Liver (tissue), 8 donors: ENCODE measurements at regions not wholly inside any gene's neighbourhood (a gene's known extent, or its start where the extent isn't known, plus 50 kb on each side); places are given as distances from the start of the nearest gene placed in this dataset.
"Not testable (repeated sequence)": the region's sequence is repeated elsewhere in the genome, so short reads cannot be mapped to it uniquely, and the experiment has no call there.

Experiments
- DNase-seq: peaks from one replicate; pipeline ENCODE4 v3.0.0-alpha.2; 2017; ENCODE audit warnings: low spot score
- H3K27ac ChIP-seq, 2 donors: one replicate each; pipeline ENCODE4 v1.7.0; 2013; ENCODE audit warnings: inconsistent platforms in 2 of 2, low read length in 2 of 2, control low read depth in 1 of 2, low read depth in 1 of 2, mild to moderate bottlenecking in 1 of 2
- H3K27me3 ChIP-seq, 4 donors: one replicate each; pipeline versions ENCODE4 v1.6.1 to v1.7.0; 2013; ENCODE audit warnings: low read length in 3 of 4, inconsistent platforms in 1 of 4, mild to moderate bottlenecking in 1 of 4, moderate library complexity in 1 of 4; ENCODE audit not compliant: control insufficient read depth in 4 of 4, insufficient read depth in 4 of 4
- H3K36me3 ChIP-seq, 4 donors: one replicate each; pipeline versions ENCODE4 v1.6.1 to v1.7.0; 2013; ENCODE audit warnings: low read length in 3 of 4, mild to moderate bottlenecking in 3 of 4, low read depth in 1 of 4, moderate library complexity in 1 of 4; ENCODE audit not compliant: control insufficient read depth in 4 of 4, insufficient read depth in 3 of 4
- H3K4me1 ChIP-seq, 4 donors: one replicate each; pipeline versions ENCODE4 v1.6.1 to v1.7.0; 2013; ENCODE audit warnings: low read length in 3 of 4, mild to moderate bottlenecking in 3 of 4, moderate library complexity in 1 of 4; ENCODE audit not compliant: control insufficient read depth in 4 of 4, insufficient read depth in 4 of 4
- H3K4me3 ChIP-seq, 3 donors: one replicate each; pipeline versions ENCODE4 v1.6.1 to v1.7.0; 2013; ENCODE audit warnings: low read length in 3 of 3, control low read depth in 1 of 3, low read depth in 1 of 3, mild to moderate bottlenecking in 1 of 3
- H3K9ac ChIP-seq, 2 donors: one replicate each; pipeline ENCODE4 v1.7.0; 2013; ENCODE audit warnings: low read length in 2 of 2, mild to moderate bottlenecking in 2 of 2, moderate library complexity in 2 of 2, control low read depth in 1 of 2, low read depth in 1 of 2
- H3K9me3 ChIP-seq, 4 donors: one replicate each; pipeline versions ENCODE4 v1.6.1 to v1.7.0; 2013; ENCODE audit warnings: low read length in 3 of 4; ENCODE audit not compliant: control insufficient read depth in 4 of 4
- FOXA1 ChIP-seq: IDR thresholded peaks from 2 replicates; pipeline ENCODE4 v1.6.1; 2016; ENCODE audit warnings: antibody characterized with exemption
- FOXA2 ChIP-seq: IDR thresholded peaks from 2 replicates; pipeline ENCODE4 v1.6.1; 2016; ENCODE audit warnings: antibody characterized with exemption
- HNF4A ChIP-seq, 2 donors: conservative IDR thresholded peaks; 2 replicates each; pipeline ENCODE4 v1.6.1; 2016; ENCODE audit warnings: antibody characterized with exemption in 2 of 2, mild to moderate bottlenecking in 2 of 2
- JUND ChIP-seq, 2 donors: IDR thresholded peaks; 2 replicates each; pipeline ENCODE4 v1.6.1; 2016; ENCODE audit warnings: antibody characterized with exemption in 2 of 2
- RAD21 ChIP-seq, 2 donors: IDR thresholded peaks; 2 replicates each; pipeline ENCODE4 v1.6.1; 2016; ENCODE audit warnings: antibody characterized with exemption in 2 of 2, mild to moderate bottlenecking in 2 of 2
- RXRA ChIP-seq, 2 donors: IDR thresholded peaks; 2 replicates each; pipeline ENCODE4 v1.6.1; 2017 to 2018; ENCODE audit warnings: antibody characterized with exemption in 2 of 2, mild to moderate bottlenecking in 1 of 2
- SP1 ChIP-seq: IDR thresholded peaks from 2 replicates; pipeline ENCODE4 v1.6.1; 2018; ENCODE audit warnings: antibody characterized with exemption, mild to moderate bottlenecking
- WGBS: extraction: QIAGEN DNeasy Blood & Tissue Kit; methylation state at CpG from one replicate; pipeline ENCODE4 v1.1.7; 2013; 5-methylcytosine and 5-hydroxymethylcytosine counted together
- TF ChIP-seq, protein P1 (sequence below): fragments of 150-350 bp; IDR thresholded peaks from 2 replicates; pipeline ENCODE4 v1.5.1; 2017; ENCODE audit warnings: improper control_type of control experiment, low read depth, low read length; ENCODE audit not compliant: missing input control
- TF ChIP-seq, protein P2 (sequence below): IDR thresholded peaks from 2 replicates; pipeline ENCODE4 v1.6.1; 2016; ENCODE audit warnings: antibody characterized with exemption, mild to moderate bottlenecking
- TF ChIP-seq, protein P3 (sequence below): IDR thresholded peaks from 2 replicates; pipeline ENCODE4 v1.6.1; 2016; ENCODE audit warnings: antibody characterized with exemption
- TF ChIP-seq, protein P4 (sequence below): IDR thresholded peaks from 2 replicates; pipeline ENCODE4 v1.6.1; 2016; ENCODE audit warnings: antibody characterized with exemption
- donor health status: healthy.
- donor health status: healthy.
- donor health status: healthy.
- donor health status: healthy.
- donor health status: healthy.

DNA sequence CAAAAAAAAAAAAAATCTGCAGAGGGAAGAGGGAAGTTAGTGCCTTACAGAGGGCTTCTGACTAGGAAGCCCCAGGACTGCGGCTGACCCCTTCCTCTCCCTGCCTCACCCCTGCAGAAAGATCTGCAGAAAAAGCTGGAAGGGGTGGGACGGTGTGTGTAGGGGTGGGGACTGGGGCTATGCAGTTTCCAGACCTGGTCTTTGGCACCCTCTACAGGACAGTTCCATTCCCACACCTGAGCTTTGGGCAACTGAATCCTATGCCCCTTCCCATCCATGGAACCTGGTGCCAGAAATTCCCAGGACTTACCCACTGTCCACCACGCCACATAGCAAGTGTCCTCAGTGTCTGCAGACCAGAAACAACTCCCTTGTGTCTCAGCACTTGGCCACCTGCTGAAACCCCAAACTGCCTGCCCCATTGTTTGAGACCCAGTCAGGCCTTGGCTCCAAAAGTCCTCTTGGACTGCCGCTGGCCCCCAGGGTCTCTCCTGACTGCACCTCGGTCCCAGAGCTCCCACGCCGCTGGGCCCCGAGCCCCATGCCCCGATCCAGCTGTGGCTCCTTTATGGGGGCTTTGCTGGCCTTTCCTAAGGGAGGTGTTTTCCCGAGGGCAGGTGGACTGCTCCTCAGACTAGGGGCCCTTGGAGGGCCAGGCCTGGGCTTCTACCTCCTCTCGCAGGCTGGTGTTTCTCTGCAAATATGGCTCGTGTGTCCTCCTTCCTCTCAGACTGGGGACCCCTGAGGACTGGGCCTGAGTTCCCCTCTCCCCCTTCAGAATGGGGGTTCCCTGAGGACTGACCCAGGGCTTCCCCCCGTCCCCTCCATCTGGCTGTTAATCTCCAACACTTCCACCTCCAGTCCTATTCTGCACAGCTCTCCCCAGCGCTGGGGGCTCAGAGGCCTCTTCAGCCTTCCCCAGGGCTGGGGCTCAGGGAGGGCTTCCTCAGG, 284.9 kb upstream of the TEKT4 start:
- WGBS: 63% methylated on average over 14 of the region's 14 CpGs
- not testable (repeated sequence) for H3K27me3 ChIP-seq, H3K36me3 ChIP-seq, H3K27ac ChIP-seq, H3K4me3 ChIP-seq, H3K9ac ChIP-seq, DNase-seq, H3K9me3 ChIP-seq, H3K4me1 ChIP-seq
- peak; percentile 66 to 74 for TF ChIP-seq RAD21 (IDR thresholded peaks at IDR 0.05)
- TF ChIP-seq, protein P1, sequence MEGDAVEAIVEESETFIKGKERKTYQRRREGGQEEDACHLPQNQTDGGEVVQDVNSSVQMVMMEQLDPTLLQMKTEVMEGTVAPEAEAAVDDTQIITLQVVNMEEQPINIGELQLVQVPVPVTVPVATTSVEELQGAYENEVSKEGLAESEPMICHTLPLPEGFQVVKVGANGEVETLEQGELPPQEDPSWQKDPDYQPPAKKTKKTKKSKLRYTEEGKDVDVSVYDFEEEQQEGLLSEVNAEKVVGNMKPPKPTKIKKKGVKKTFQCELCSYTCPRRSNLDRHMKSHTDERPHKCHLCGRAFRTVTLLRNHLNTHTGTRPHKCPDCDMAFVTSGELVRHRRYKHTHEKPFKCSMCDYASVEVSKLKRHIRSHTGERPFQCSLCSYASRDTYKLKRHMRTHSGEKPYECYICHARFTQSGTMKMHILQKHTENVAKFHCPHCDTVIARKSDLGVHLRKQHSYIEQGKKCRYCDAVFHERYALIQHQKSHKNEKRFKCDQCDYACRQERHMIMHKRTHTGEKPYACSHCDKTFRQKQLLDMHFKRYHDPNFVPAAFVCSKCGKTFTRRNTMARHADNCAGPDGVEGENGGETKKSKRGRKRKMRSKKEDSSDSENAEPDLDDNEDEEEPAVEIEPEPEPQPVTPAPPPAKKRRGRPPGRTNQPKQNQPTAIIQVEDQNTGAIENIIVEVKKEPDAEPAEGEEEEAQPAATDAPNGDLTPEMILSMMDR: peak; percentile 43

DNA sequence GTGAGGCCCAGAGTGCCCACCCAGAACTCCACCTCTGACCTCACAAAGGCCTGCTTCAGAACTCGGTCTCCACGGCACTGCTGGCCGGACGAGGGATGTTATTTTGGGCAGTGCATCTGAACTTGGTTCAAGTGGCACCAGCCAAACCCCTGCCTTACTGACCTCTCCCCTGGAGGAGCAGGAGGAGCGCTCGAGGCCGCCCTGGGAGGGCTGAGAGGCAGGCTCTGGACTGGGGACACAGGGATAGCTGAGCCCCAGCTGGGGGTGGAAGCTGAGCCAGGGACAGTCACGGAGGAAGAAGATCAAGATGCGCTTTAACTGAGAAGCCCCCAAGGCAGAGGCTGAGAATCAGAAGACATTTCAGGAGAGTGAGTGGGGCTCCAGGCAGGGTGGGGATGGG, 284.2 kb upstream of the TEKT4 start:
- DNase-seq: not testable (repeated sequence)

DNA sequence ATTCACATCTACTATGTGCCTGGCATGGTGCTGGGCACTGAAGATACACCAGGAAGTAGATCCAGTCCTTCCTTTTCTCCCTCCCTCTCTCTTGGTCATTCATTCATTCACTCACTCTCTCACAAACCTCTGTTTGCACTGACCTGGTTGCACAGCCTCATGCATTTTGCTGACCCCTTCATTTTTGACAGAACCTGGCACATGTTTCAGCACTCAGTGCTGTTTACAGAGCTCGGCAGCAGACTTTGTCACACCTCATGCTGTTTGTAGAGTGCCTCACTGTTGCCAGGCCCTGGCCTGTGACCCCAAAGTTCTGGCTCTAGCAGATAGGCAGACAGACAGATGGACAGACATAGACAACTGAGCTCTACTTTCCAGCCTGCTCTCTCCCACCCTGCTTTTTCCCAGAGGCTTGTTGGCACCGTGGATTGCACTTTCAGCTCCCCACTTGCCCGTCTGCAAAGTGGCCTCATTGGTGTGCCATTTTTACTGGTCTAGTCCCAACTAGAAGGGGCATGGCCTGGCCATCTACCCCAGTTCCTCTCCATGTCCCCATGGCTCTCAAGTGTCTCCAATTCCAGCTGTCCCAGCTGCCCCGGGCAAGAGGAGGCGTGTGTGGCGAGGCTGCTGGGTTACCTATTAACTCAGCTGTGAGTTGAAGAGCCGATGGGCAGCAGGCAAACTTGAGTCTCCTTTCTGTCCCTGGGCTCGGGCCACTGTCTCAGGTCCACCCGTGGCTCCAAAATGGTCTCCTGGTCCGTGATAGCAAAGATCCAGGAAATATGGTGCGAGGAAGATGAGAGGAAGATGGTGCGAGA, 277.0 kb upstream of the TEKT4 start:
- not testable (repeated sequence) for H3K9me3 ChIP-seq, H3K4me3 ChIP-seq, H3K9ac ChIP-seq, H3K27me3 ChIP-seq, H3K36me3 ChIP-seq, DNase-seq
- 42% methylated on average over 12 of the region's 12 CpGs for WGBS
- TF ChIP-seq JUND (IDR thresholded peaks at IDR 0.05) (peak in 1 of 2 donors; percentile 9), FOXA2 (peak; percentile 85), HNF4A (conservative IDR thresholded peaks at IDR 0.05) (peak; percentile 57 to 58), RXRA (IDR thresholded peaks at IDR 0.05) (peak; percentile 59 to 75), FOXA1 (peak; percentile 31), SP1 (peak; percentile 82)
- TF ChIP-seq, protein P2, sequence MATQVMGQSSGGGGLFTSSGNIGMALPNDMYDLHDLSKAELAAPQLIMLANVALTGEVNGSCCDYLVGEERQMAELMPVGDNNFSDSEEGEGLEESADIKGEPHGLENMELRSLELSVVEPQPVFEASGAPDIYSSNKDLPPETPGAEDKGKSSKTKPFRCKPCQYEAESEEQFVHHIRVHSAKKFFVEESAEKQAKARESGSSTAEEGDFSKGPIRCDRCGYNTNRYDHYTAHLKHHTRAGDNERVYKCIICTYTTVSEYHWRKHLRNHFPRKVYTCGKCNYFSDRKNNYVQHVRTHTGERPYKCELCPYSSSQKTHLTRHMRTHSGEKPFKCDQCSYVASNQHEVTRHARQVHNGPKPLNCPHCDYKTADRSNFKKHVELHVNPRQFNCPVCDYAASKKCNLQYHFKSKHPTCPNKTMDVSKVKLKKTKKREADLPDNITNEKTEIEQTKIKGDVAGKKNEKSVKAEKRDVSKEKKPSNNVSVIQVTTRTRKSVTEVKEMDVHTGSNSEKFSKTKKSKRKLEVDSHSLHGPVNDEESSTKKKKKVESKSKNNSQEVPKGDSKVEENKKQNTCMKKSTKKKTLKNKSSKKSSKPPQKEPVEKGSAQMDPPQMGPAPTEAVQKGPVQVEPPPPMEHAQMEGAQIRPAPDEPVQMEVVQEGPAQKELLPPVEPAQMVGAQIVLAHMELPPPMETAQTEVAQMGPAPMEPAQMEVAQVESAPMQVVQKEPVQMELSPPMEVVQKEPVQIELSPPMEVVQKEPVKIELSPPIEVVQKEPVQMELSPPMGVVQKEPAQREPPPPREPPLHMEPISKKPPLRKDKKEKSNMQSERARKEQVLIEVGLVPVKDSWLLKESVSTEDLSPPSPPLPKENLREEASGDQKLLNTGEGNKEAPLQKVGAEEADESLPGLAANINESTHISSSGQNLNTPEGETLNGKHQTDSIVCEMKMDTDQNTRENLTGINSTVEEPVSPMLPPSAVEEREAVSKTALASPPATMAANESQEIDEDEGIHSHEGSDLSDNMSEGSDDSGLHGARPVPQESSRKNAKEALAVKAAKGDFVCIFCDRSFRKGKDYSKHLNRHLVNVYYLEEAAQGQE: peak; percentile 33
- TF ChIP-seq, protein P3, sequence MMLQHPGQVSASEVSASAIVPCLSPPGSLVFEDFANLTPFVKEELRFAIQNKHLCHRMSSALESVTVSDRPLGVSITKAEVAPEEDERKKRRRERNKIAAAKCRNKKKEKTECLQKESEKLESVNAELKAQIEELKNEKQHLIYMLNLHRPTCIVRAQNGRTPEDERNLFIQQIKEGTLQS: peak; percentile 20
- TF ChIP-seq, protein P4, sequence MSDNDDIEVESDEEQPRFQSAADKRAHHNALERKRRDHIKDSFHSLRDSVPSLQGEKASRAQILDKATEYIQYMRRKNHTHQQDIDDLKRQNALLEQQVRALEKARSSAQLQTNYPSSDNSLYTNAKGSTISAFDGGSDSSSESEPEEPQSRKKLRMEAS: peak; percentile 15
- H3K27ac ChIP-seq: peak overlapping the region; percentile 32 to 35
- H3K4me1 ChIP-seq: peaks cover 0 to 30% (median 12%) of the 10 kb centered on the region in 4 donors

More for the DNA sequence above, 284.2 kb upstream of the TEKT4 start:
- H3K36me3 ChIP-seq, H3K4me1 ChIP-seq, H3K27me3 ChIP-seq, H3K9me3 ChIP-seq, H3K27ac ChIP-seq, H3K9ac ChIP-seq, H3K4me3 ChIP-seq: not testable (repeated sequence)
- WGBS: 92% methylated on average over 9 of the region's 9 CpGs
